ENCODE measurements at regions not wholly inside any gene's neighbourhood (a gene's known extent, or its start where the extent isn't known, plus 50 kb on each side); places are given as distances from the start of the nearest gene placed in this dataset.
A peak's percentile ranks its signal among the peaks of the same experiment; 100 is the strongest.

DNA sequence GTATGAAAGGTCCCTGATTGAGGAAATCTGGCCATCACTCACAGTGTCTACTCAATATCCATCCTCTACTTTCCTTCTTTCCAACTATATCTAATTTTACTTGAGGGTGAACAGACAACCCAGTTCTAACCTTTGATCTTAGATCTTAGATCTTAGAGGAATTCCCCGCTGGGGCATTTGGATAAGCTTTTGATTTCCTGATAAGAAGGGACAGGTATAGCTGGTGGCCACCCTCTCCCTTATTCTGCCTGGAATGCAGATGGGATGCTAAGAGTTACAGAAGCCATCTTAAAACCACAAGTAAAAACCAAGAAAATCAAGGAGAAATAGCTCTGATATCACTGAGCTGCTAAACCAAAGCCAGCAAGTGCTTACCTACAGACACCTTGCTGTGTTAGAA, 77.2 kb upstream of the ACSL3 start:
- H3K9me3 Mint-ChIP-seq, result peaks cover 0 to 4% (median 0%) of the 10 kb centered on the region in 7 donors
- H3K27ac Mint-ChIP-seq, result no peak overlapping the region
- no peak for DNase-seq
- H3K27me3 Mint-ChIP-seq, result peaks cover 6 to 18% (median 7%) of the 10 kb centered on the region in 3 donors
- H3K36me3 Mint-ChIP-seq, result no peaks in the 10 kb centered on the region
- H3K4me1 Mint-ChIP-seq, result no peaks in the 10 kb centered on the region
- no peak for ATAC-seq (ENCODE audit: low read depth in 2 of 2)
- no peak overlapping the region for H3K4me3 Mint-ChIP-seq

DNA sequence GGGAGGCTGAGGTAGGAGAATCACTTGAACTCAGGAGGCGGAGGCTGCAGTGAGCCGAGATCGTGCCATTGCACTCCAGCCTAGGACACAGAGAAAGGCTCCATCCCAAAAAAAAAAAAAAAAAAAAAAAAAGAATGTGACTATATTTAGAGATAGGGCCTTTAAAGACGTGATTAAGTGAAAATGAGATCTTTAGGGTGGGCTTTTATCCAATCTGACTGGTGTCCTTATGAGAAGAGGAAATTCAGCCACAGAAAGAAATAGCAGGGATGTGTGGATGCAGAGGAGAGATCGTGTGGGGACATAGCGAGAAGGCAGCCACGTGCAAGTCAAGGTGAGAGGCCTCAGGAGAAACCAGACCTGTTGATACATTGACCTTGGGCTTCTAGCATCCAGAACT, 69.9 kb upstream of the ACSL3 start:
- Mint-ChIP-seq H3K9me3 (no peaks in the 10 kb centered on the region), H3K27me3 (peaks cover 0 to 3% (median 0%) of the 10 kb centered on the region in 3 donors), H3K4me3 (no peak overlapping the region), H3K36me3 (no peaks in the 10 kb centered on the region), H3K4me1 (peaks cover 10 to 15% (median 11%) of the 10 kb centered on the region in 3 donors), H3K27ac (peak overlapping the region in 1 of 6 donors; percentile 51)
- DNase-seq (no peak), ATAC-seq (ENCODE audit: low read depth in 2 of 2) (no peak)

DNA sequence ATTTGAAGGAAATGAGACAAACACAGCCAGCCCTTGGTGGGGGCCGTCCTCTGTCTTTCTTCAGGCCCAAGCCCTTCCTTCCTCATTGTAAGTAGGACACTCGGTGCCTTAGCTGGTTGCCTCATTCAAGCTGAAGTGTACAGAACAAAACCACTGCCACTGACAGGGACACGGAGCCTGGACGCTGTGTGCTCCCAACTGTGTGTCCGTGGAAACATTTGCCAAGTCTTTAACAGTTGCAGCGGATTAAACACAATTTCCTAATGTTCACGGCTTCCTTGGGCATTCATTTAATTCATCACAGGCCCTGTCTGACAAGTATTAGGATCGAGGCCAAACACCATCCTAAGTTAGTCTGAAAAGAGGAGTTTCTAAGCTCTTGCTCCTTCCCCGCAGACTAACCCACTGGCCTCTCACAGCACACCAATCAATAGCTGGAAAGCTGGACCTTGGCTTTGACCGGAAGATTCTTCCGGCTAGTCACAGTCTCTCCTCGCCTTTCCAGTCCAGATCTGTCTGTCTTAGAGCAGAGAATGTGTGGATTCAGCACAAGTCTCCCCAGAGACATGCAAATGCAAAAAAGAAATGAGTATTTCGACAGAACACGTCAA, 68.7 kb upstream of the ACSL3 start:
- DNase-seq, result no peak
- Mint-ChIP-seq H3K4me3 (no peak overlapping the region), H3K9me3 (no peaks in the 10 kb centered on the region), H3K36me3 (no peaks in the 10 kb centered on the region), H3K27me3 (peaks cover 0 to 5% (median 0%) of the 10 kb centered on the region in 3 donors), H3K27ac (peak overlapping the region in 1 of 6 donors; percentile 47), H3K4me1 (peaks cover 10 to 15% (median 11%) of the 10 kb centered on the region in 3 donors)
- ATAC-seq (ENCODE audit: low read depth in 2 of 2), result no peak

DNA sequence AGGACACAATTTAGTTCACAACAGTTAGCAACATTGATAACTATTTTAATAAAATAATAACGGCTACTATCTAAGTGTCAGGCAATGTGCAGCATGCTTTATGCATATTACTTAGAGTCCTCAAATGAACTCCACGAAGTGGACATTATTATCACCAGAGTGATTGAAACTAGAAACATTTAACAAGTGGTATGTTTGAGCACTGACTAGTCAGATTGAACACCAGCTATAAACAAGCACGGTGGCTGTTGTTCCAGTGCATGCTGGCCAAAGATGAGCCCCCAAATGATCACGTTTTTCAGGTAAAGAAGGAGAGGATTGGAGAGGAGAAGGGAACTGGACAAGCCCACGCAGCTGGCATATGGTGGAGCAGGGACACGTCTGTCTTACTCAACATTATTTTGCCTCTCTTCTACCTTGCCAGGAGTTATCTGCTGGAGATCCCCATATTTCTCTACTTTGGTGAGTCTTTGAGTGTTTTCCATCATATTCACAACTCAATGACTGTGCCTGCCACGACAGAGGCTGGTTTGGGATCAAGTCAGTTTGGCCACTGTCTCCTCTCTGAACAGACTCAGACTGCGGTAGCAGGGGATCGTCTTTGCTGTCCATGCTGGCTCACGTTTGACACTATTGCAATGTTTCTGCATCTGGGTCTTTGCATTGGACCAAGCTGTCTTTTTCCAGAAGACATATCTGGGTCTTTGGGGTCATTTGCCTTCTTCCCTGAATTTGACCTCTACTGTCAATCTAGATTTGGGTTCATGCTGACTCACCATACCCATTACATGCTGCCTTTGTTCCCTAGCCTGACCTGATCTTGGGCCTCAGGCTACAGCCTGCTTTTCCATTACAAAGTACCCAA, 66.0 kb upstream of the ACSL3 start:
- no peaks in the 10 kb centered on the region for H3K9me3 Mint-ChIP-seq
- ATAC-seq (ENCODE audit: low read depth in 2 of 2) (no peak), DNase-seq (no peak)
- H3K36me3 Mint-ChIP-seq, result no peaks in the 10 kb centered on the region
- no peak overlapping the region for H3K4me3 Mint-ChIP-seq
- peaks cover 0 to 5% (median 0%) of the 10 kb centered on the region in 3 donors for H3K27me3 Mint-ChIP-seq
- no peak overlapping the region for H3K27ac Mint-ChIP-seq
- peaks cover 0 to 5% (median 1%) of the 10 kb centered on the region in 3 donors for H3K4me1 Mint-ChIP-seq

DNA sequence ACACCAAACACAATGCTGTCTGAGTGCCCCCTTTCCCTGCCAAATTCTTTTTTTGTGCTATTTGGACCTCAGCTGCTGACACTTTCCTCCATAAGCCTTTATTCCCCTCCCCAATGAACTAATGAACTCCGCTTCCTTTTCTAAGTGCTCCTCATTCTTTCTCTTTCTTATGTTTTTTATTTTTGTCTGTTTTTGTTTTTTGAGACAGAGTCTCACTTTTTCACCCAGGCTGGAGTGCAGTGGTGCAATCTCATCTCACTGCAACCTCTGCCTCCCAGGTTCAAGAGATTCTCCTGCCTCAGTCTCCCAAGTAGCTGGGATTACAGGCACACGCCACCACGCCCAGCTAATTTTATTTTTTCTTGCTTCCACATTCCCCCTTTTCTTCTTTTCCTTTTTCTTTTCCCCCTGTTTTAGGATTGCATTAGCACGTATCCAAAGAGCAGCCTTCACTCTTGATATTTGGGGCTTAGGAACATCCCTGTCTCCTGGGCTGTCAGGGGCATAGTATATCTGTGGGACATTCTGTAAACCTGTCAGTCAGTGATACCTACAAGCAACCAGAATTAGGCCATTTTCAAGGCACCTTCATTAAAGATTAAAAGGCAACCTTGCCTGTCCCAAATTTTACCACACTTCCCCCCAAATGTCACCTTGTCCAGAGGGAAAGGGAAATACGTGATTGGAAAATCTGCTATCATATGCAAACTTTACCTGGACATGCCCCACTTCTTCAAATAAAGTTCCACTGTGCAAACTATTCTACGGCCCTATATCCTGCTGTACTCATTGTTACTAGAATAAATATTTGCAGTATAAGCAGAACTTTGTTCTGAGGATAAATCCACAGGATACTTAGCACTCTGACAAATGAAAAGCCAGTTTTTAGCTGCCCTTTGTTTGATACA, 65.1 kb upstream of the ACSL3 start:
- Mint-ChIP-seq H3K27me3 (peaks cover 0 to 5% (median 0%) of the 10 kb centered on the region in 3 donors), H3K36me3 (no peaks in the 10 kb centered on the region), H3K9me3 (no peaks in the 10 kb centered on the region), H3K4me1 (peaks cover 0 to 2% (median 0%) of the 10 kb centered on the region in 3 donors), H3K4me3 (no peak overlapping the region), H3K27ac (peak overlapping the region in 1 of 6 donors; percentile 7)
- no peak for DNase-seq
- no peak for ATAC-seq (ENCODE audit: low read depth in 2 of 2)

DNA sequence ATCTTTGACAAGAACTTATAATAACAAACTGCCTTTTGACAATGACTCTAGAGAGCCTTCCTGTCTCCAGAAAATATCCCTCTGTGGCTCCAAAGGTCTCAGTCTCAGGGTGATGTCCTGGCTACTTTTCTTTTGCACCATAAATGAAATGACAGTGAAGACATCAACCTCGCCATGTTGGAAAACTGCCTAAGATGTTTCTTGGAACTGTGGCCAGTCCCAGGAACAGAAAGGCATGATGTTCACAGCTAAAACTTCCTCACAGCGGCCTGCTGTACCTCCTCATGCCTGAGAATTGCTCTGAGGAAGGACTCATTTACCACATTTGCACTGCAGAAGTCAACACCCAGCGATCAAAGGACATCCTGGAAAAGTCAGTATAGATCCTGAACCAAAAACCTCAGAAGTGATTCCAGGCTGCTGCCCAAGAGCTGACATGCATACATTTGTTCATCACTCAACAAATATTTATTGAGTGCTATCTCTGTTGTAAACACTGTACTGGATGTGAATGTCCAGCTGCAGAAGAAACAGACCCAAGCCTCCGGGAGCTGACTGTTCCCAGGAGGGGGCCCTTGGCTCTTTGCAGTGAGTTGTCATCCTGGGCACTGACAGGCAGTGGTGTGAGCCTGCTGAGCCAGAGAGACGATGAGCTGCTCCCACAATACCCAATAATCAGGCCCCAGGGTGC, 64.3 kb upstream of the ACSL3 start:
- ATAC-seq (ENCODE audit: low read depth in 2 of 2), result no peak
- peak overlapping the region in 2 of 8 donors; percentile 3 to 29 for H3K4me3 Mint-ChIP-seq
- no peaks in the 10 kb centered on the region for H3K4me1 Mint-ChIP-seq
- H3K36me3 Mint-ChIP-seq, result no peaks in the 10 kb centered on the region
- H3K27me3 Mint-ChIP-seq, result peaks cover 0 to 5% (median 0%) of the 10 kb centered on the region in 3 donors
- H3K9me3 Mint-ChIP-seq, result no peaks in the 10 kb centered on the region
- H3K27ac Mint-ChIP-seq, result no peak overlapping the region
- DNase-seq, result no peak

DNA sequence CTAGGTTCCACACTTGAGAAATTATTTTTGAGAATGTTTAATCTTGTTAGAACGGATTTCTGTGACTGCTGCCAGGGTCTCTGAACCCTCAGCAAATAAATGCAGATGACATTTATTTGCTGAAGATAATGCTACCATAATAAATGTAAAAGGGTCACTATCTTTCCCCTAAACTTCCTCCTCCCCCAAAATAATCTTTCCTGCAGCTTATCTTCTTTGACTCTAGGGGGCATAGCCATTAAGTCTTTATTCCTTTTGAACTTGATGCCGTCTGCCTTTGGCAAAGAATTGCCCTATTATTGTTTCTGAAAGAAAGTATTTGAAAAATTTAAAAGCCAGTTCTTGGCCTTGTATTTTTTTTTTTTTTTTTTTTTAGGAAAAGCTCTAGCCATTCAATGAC, 63.6 kb upstream of the ACSL3 start:
- Mint-ChIP-seq H3K4me1 (no peaks in the 10 kb centered on the region), H3K27me3 (peaks cover 0 to 5% (median 0%) of the 10 kb centered on the region in 3 donors), H3K36me3 (no peaks in the 10 kb centered on the region), H3K27ac (no peak overlapping the region), H3K9me3 (no peaks in the 10 kb centered on the region), H3K4me3 (no peak overlapping the region)
- DNase-seq (no peak), ATAC-seq (ENCODE audit: low read depth in 2 of 2) (no peak)

DNA sequence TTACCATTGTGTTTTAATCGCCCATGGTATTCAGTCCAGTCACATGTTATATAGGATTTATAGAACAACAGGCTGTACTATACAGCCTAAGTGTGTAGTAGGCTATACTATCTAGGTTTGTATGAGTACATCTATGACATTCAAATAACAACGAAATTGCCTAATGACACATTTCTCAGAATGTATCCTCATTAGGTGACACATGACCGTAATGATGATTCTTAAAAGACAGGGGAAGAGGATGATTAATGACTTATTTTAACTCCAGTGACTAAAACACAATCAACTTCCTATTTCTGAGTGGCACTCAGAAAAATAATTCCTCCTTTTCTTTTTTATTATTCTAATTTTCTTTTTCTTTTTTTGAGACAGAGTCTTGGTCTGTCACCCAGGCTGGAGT, 63.0 kb upstream of the ACSL3 start:
- ATAC-seq (ENCODE audit: low read depth in 2 of 2) (no peak), DNase-seq (no peak)
- H3K4me1 Mint-ChIP-seq, result no peaks in the 10 kb centered on the region
- H3K27ac Mint-ChIP-seq, result no peak overlapping the region
- H3K27me3 Mint-ChIP-seq, result peaks cover 0 to 5% (median 0%) of the 10 kb centered on the region in 3 donors
- H3K9me3 Mint-ChIP-seq, result no peaks in the 10 kb centered on the region
- H3K4me3 Mint-ChIP-seq, result no peak overlapping the region
- no peaks in the 10 kb centered on the region for H3K36me3 Mint-ChIP-seq

DNA sequence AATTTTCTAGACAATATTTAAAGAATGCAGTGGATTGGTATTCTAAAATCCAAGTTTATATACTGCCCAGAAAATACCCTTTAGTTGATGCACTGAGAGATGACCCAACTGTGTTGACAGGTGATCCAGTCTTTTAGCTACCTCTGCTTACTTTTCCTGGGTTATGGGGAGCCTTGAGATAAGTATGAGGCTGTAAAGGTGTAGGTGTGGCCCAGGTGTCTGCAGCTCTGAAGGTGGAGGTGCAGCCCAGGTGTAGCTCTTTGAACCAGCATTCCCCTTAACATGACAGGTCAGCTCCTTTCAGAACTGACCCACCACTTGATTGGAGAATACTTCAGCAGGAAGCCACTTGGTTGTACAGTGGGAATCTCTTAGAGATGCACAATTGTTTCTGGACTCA, 62.3 kb upstream of the ACSL3 start:
- Mint-ChIP-seq H3K27ac (no peak overlapping the region), H3K4me3 (no peak overlapping the region), H3K27me3 (peaks cover 0 to 5% (median 0%) of the 10 kb centered on the region in 3 donors), H3K36me3 (no peaks in the 10 kb centered on the region), H3K4me1 (no peaks in the 10 kb centered on the region), H3K9me3 (no peaks in the 10 kb centered on the region)
- DNase-seq (no peak), ATAC-seq (ENCODE audit: low read depth in 2 of 2) (no peak)

DNA sequence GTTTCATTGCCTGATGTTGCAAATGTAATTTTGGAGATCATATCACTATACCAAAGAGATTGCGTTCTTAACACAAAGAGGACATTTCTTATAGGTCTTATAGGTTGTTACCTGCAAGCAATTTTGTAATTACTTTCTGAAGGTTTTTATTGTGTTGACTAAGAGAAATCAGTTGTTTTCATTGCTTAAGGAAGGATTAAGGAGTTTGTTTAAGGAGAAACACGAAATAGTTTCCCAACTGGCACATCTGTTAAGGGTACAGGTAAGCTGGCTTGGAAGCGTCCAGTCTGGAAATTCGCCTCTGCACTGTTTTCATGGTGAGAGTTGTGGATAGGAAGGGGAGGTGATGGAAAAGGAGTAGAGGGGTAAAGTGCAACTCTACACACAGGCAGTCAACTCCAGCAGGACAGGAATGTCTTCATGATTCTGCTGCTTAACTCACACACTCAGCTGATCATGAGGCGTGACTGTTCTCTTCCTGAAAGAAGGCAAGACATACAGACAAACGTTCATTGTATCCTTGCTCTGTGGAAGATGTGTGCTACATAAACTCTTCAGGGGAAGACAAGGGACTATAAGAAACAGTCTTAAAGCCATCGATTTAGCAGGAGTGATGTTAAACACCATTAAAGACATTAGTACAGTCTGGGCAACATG, 61.4 kb upstream of the ACSL3 start:
- Mint-ChIP-seq H3K4me1 (no peaks in the 10 kb centered on the region), H3K27me3 (peaks cover 0 to 5% (median 5%) of the 10 kb centered on the region in 3 donors), H3K27ac (no peak overlapping the region), H3K4me3 (no peak overlapping the region), H3K36me3 (no peaks in the 10 kb centered on the region), H3K9me3 (no peaks in the 10 kb centered on the region)
- ATAC-seq (ENCODE audit: low read depth in 2 of 2) (no peak), DNase-seq (no peak)

DNA sequence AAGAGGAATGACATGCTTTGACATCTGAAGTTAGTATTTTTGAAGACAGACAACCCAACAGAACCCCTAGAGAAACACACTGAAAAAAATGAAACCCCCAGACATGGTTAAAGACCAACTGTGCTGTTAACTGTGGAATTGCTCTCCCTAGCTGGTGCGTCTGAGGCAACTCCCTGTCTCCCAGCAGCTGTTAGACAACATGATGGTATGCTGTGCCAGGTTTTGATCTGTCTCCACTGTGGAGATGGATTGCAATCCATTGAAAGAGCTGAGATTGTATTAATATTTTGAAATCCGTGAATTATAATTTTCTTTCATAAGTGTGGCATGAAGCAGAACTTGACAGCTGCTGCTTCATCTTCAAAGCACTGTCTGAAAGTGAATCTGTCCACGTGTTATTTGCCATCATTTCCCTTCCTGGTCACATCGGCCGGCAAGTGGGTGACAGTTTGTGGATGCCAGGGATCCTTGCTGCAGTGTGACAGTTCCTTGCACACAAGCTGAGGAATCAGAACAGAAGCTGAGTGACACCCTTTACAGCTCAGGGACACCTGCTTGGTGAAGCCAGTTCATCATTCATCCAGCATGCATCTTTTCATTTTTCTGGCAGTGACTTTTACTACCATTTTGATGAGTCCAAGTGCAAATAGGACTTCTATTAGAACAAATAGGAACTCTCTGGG, 58.2 kb upstream of the ACSL3 start:
- peaks cover 0 to 6% (median 0%) of the 10 kb centered on the region in 3 donors for H3K27me3 Mint-ChIP-seq
- DNase-seq (no peak), ATAC-seq (ENCODE audit: low read depth in 2 of 2) (no peak)
- H3K27ac Mint-ChIP-seq, result no peak overlapping the region
- H3K9me3 Mint-ChIP-seq, result no peaks in the 10 kb centered on the region
- no peaks in the 10 kb centered on the region for H3K36me3 Mint-ChIP-seq
- no peak overlapping the region for H3K4me3 Mint-ChIP-seq
- no peaks in the 10 kb centered on the region for H3K4me1 Mint-ChIP-seq

DNA sequence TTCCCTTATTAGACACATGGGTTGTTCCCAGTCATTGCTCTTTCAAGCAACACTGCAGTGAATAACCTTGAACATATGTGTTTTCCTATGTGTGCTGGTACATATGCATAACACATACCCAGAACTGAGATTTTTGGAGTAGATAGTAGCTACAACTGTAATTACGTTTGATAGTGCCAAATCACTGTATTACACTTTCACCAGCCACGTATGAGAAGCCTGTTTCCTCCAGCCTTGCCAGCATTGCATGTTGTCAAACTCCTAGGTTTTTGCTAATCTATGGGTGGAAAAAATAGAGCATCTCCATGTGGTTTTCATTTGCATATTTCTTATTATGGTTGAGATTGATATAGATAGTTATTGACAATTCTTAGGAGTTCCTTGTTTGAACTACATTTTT, 56.5 kb upstream of the ACSL3 start:
- Mint-ChIP-seq H3K4me3 (no peak overlapping the region), H3K36me3 (no peaks in the 10 kb centered on the region), H3K9me3 (no peaks in the 10 kb centered on the region), H3K4me1 (no peaks in the 10 kb centered on the region), H3K27me3 (peaks cover 0 to 6% (median 0%) of the 10 kb centered on the region in 3 donors), H3K27ac (no peak overlapping the region)
- no peak for DNase-seq
- no peak for ATAC-seq (ENCODE audit: low read depth in 2 of 2)

Measured in naive B cell (primary cell).